ENCODE measurements at regions not wholly inside any gene's neighbourhood (a gene's known extent, or its start where the extent isn't known, plus 50 kb on each side); places are given as distances from the start of the nearest gene placed in this dataset.

- TF ChIP-seq, protein P1, sequence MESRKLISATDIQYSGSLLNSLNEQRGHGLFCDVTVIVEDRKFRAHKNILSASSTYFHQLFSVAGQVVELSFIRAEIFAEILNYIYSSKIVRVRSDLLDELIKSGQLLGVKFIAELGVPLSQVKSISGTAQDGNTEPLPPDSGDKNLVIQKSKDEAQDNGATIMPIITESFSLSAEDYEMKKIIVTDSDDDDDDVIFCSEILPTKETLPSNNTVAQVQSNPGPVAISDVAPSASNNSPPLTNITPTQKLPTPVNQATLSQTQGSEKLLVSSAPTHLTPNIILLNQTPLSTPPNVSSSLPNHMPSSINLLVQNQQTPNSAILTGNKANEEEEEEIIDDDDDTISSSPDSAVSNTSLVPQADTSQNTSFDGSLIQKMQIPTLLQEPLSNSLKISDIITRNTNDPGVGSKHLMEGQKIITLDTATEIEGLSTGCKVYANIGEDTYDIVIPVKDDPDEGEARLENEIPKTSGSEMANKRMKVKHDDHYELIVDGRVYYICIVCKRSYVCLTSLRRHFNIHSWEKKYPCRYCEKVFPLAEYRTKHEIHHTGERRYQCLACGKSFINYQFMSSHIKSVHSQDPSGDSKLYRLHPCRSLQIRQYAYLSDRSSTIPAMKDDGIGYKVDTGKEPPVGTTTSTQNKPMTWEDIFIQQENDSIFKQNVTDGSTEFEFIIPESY (IDR thresholded peaks at IDR 0.05; ENCODE audit: borderline replicate concordance, low read depth): no peak
- TF ChIP-seq SMC3 (IDR thresholded peaks at IDR 0.05; ENCODE audit: low read depth, low read length) (no peak), MXI1 (IDR thresholded peaks at IDR 0.05; ENCODE audit: low read depth, low read length) (no peak), EP300 (IDR thresholded peaks at IDR 0.05; ENCODE audit: borderline replicate concordance in 1 of 2, low read depth in 1 of 2, low read length in 1 of 2) (no peak)
Measured at GRCh38 chr3:160132226-160132625, 93.0 kb upstream of the C3orf80 start.

All from SK-N-SH (cell line).